Thoracic aorta (tissue), 2 donors: ENCODE measurements at regions not wholly inside any gene's neighbourhood (a gene's known extent, or its start where the extent isn't known, plus 50 kb on each side); places are given as distances from the start of the nearest gene placed in this dataset.

Experiments used
- ATAC-seq: fragments of 150-250 bp; one replicate; pipeline ENCODE4 v1.8.0; 2017; ENCODE audit warnings: low read depth; ENCODE audit not compliant: insufficient number of reproducible peaks, low FRiP score
- DNase-seq: peaks from one replicate; pipeline ENCODE4 v3.0.0-alpha.2; 2020; ENCODE audit warnings: low spot score
- H3K27ac ChIP-seq, 2 donors: fragments of 200-600 bp; sonication (generic); 1 replicate in 1 of 2; 2 replicates in 1 of 2; pipeline ENCODE4 v1.5.1; 2016; ENCODE audit warnings: mild to moderate bottlenecking in 2 of 2, moderate library complexity in 2 of 2
- H3K27me3 ChIP-seq: fragments of 200-600 bp; sonication (generic); replicated peaks from 2 replicates; pipeline ENCODE4 v1.6.0; 2016; ENCODE audit warnings: mild to moderate bottlenecking; ENCODE audit not compliant: insufficient read depth
- H3K36me3 ChIP-seq: fragments of 200-600 bp; sonication (generic); one replicate; pipeline ENCODE4 v1.5.1; 2016
- H3K4me1 ChIP-seq, 2 donors: fragments of 200-600 bp; sonication (generic); 1 replicate in 1 of 2; 2 replicates in 1 of 2; pipeline versions ENCODE4 v1.5.1 to v1.6.0; 2016; ENCODE audit warnings: low read depth in 2 of 2, mild to moderate bottlenecking in 1 of 2; ENCODE audit not compliant: control insufficient read depth in 1 of 2
- H3K4me3 ChIP-seq: fragments of 200-600 bp; sonication (generic); 2 replicates; pipeline ENCODE4 v1.5.1; 2016; ENCODE audit warnings: mild to moderate bottlenecking
- H3K9me3 ChIP-seq: fragments of 200-600 bp; sonication (generic); 2 replicates; pipeline ENCODE4 v1.5.1; 2016
- TF ChIP-seq, protein P1 (sequence below): fragments of 200-600 bp; sonication (generic); IDR thresholded peaks from one replicate; pipeline ENCODE4 v1.5.1; 2019; ENCODE audit warnings: antibody characterized with exemption

DNA sequence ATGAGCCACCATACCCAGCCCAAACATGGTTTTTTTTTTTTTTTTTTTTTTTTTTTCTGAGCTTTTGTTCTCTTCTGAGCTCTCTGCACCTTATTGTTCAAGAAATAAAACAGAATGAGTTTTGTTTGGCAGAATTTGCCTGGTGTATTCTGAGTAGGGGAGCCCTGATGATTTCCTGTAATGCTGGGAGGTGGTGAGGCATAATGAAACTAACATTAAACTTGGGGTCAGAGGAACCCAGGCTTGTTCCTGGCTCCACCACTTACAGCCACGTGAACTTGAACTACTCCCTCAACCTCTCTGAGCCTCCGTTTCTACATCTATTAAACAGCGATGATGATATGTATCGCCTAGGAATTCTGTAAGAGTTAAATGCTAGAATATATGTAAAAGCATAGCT, 276.3 kb upstream of the CRY1 start:
- Histone ChIP-seq H3K4me3 (no peak overlapping the region), H3K4me1 (no peaks in the 10 kb centered on the region), H3K9me3 (no peaks in the 10 kb centered on the region), H3K27me3 (no peaks in the 10 kb centered on the region), H3K27ac (no peak overlapping the region), H3K36me3 (no peaks in the 10 kb centered on the region)
- ATAC-seq (no peak), DNase-seq (no peak)
- TF ChIP-seq, protein P1, sequence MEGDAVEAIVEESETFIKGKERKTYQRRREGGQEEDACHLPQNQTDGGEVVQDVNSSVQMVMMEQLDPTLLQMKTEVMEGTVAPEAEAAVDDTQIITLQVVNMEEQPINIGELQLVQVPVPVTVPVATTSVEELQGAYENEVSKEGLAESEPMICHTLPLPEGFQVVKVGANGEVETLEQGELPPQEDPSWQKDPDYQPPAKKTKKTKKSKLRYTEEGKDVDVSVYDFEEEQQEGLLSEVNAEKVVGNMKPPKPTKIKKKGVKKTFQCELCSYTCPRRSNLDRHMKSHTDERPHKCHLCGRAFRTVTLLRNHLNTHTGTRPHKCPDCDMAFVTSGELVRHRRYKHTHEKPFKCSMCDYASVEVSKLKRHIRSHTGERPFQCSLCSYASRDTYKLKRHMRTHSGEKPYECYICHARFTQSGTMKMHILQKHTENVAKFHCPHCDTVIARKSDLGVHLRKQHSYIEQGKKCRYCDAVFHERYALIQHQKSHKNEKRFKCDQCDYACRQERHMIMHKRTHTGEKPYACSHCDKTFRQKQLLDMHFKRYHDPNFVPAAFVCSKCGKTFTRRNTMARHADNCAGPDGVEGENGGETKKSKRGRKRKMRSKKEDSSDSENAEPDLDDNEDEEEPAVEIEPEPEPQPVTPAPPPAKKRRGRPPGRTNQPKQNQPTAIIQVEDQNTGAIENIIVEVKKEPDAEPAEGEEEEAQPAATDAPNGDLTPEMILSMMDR, result no peak

DNA sequence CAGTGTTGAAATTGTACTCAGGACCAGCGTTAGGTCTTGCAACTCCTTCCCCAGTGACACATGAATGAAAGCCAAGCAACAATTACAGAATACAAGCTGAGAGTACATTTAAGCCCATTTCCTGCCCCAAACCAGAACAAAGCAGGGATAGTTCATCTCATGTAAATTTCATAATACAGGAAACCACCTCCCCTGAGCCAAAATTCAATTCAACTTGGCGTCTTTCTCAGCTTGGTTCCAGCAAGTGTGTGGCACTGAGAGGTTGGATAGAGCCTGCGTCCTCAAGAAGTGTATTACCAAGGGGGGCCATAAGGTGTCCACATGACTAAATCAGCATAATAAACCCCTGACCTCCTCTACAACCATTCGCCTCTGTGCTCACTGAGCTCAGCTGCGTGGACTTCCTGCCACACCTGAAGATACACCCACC, 278.9 kb upstream of the CRY1 start:
- Histone ChIP-seq H3K27me3 (no peaks in the 10 kb centered on the region), H3K27ac (no peak overlapping the region), H3K9me3 (no peaks in the 10 kb centered on the region), H3K4me1 (no peaks in the 10 kb centered on the region), H3K36me3 (no peaks in the 10 kb centered on the region), H3K4me3 (no peak overlapping the region)
- DNase-seq (no peak), ATAC-seq (no peak)
- TF ChIP-seq, protein P1, result no peak

DNA sequence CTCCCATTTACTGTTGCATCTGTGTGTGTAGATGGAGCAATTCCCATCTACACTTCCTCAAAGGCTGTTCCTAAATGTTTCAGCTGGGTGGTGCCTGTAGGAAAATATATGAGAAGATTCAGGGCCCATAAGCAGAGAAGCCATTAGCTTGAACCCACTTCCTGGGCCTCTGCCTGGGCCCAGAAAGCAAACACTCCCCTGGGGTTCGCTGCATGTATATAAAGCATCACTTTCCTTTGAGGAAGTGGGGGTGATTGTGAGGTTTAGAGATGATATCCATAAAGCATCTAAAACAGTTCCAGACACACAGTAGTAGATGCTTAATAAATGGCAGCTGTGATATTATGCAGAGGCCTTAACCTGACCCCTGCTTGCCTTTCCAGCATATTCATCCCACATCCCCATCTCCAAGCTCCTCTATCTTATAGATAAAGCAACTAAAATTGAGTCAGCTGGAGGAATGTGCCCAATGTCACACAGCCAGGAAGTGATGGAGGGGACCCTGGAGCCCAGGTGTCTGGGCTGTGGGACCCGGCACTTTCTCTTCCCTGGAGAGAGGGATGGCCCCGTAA, 280.0 kb upstream of the CRY1 start:
- H3K27ac ChIP-seq, result no peak overlapping the region
- TF ChIP-seq, protein P1, result no peak
- H3K4me3 ChIP-seq, result no peak overlapping the region
- ATAC-seq (no peak), DNase-seq (no peak)
- no peaks in the 10 kb centered on the region for H3K36me3 ChIP-seq
- H3K9me3 ChIP-seq, result no peaks in the 10 kb centered on the region
- no peaks in the 10 kb centered on the region for H3K27me3 ChIP-seq
- H3K4me1 ChIP-seq, result no peaks in the 10 kb centered on the region

DNA sequence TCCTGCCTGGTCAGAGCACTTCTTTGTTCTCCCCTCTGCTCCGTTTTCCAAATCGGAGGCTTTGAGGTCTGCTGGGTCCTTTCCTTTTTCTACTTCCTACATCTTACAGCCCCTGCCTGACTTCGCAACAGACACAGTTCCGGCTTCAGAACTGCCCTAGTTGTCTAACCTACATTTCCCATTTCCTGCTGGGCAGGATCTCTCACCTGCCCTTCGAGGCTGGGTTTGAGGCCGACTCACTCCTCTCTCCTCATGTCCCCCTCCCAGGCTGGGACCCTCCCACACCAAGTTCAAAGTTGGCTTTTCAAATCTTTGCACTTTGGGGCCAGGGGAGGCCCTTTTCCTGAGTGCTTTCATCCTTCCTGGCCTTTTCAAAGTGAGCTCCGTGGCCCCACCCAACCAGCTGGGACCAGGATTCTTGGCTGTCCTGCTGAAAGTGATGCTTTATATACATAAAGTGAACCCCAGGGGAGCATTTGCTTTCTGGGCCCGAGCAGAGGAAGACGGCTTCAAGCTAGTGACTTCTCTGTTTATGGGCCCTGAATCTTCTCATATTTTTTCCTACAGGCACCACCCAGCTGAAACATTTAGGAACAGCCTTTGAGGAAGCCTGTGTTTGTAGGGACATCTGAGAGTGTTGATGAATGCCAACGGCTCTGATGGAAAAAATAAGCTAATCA, 281.0 kb upstream of the CRY1 start:
- Histone ChIP-seq H3K4me1 (no peaks in the 10 kb centered on the region), H3K9me3 (no peaks in the 10 kb centered on the region), H3K27ac (no peak overlapping the region), H3K36me3 (no peaks in the 10 kb centered on the region), H3K4me3 (no peak overlapping the region), H3K27me3 (no peaks in the 10 kb centered on the region)
- TF ChIP-seq, protein P1, result no peak
- ATAC-seq, result no peak
- DNase-seq, result no peak

DNA sequence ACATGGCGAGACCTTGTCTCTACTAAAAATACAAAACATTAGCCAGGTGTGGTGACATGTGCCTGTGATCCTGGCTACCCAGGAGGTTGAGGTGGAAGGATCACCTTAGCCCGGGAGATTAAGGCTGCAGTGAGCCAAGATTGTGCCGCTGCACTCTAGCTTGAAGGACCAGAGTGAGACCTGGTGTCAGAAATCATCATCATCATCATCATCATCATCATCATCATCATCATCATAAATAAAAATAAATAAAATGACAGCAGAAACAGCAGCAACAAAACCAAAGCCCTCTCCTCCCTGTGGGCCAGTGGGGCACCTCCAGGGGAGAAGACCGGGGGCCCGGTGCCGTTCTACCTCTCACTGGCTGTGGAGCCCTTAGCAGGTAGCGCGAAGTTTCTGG, 281.9 kb upstream of the CRY1 start:
- no peak overlapping the region for H3K4me3 ChIP-seq
- TF ChIP-seq, protein P1, result no peak
- H3K9me3 ChIP-seq, result no peaks in the 10 kb centered on the region
- no peaks in the 10 kb centered on the region for H3K27me3 ChIP-seq
- H3K27ac ChIP-seq, result no peak overlapping the region
- no peak for DNase-seq
- H3K36me3 ChIP-seq, result no peaks in the 10 kb centered on the region
- ATAC-seq, result no peak
- no peaks in the 10 kb centered on the region for H3K4me1 ChIP-seq
